Glutamatergic neuron (in vitro differentiated cells): ENCODE measurements at regions not wholly inside any gene's neighbourhood (a gene's known extent, or its start where the extent isn't known, plus 50 kb on each side); places are given as distances from the start of the nearest gene placed in this dataset.

Source experiments
- DNase-seq: peaks from one replicate; pipeline ENCODE4 v3.0.0; 2022
- H3K27ac Mint-ChIP-seq: one replicate; pipeline ENCODE4 v1.8.0; 2020; ENCODE audit warnings: mild to moderate bottlenecking, mixed read lengths, inconsistent platforms; ENCODE audit not compliant: unreplicated experiment
- H3K27me3 Mint-ChIP-seq: one replicate; pipeline ENCODE4 v1.8.0; 2020; ENCODE audit warnings: mild to moderate bottlenecking, moderate library complexity, mixed read lengths, inconsistent platforms; ENCODE audit not compliant: unreplicated experiment
- H3K36me3 Mint-ChIP-seq: one replicate; pipeline ENCODE4 v1.8.0; 2020; ENCODE audit warnings: mild to moderate bottlenecking, mixed read lengths, inconsistent platforms; ENCODE audit not compliant: unreplicated experiment
- H3K4me1 Mint-ChIP-seq: one replicate; pipeline ENCODE4 v1.8.0; 2020; ENCODE audit warnings: mild to moderate bottlenecking, low read depth, mixed read lengths, inconsistent platforms; ENCODE audit not compliant: unreplicated experiment
- H3K4me3 Mint-ChIP-seq: one replicate; pipeline ENCODE4 v1.8.0; 2020; ENCODE audit warnings: mild to moderate bottlenecking, mixed read lengths, inconsistent platforms; ENCODE audit not compliant: unreplicated experiment
- H3K9me3 Mint-ChIP-seq: one replicate; pipeline ENCODE4 v1.8.0; 2020; ENCODE audit warnings: mild to moderate bottlenecking, moderate library complexity, mixed read lengths, inconsistent platforms; ENCODE audit not compliant: unreplicated experiment
- TF ChIP-seq, protein P1 (sequence below): fragments of 200-600 bp; sonication (generic); IDR thresholded peaks from one replicate; pipeline ENCODE4 v1.5.0; 2021; ENCODE audit not compliant: partially characterized antibody, unreplicated experiment

DNA sequence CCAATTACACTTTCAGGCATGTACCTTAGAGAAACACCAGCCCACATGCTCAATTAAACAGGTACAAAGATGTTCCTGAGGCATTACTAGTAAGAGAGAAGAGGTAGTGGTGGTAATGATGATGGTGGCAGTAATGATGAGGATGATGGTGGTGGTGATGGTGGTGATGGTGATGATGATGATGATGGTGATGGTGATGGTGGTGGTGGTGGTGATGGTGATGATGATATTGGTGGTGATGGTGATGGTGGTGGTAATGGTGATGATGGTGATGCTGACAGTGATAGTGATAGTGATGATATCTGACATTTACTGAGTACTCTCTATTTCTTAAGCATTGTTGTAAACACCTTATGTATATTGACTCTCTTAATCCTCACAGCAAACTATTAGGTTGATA is 318.4 kb downstream of the NSG2 start:
- Mint-ChIP-seq H3K27ac (no peak overlapping the region), H3K4me1 (no peaks in the 10 kb centered on the region), H3K36me3 (peaks cover 10% of the 10 kb centered on the region), H3K27me3 (no peaks in the 10 kb centered on the region), H3K4me3 (no peak overlapping the region), H3K9me3 (peaks cover 5% of the 10 kb centered on the region)
- TF ChIP-seq, protein P1, sequence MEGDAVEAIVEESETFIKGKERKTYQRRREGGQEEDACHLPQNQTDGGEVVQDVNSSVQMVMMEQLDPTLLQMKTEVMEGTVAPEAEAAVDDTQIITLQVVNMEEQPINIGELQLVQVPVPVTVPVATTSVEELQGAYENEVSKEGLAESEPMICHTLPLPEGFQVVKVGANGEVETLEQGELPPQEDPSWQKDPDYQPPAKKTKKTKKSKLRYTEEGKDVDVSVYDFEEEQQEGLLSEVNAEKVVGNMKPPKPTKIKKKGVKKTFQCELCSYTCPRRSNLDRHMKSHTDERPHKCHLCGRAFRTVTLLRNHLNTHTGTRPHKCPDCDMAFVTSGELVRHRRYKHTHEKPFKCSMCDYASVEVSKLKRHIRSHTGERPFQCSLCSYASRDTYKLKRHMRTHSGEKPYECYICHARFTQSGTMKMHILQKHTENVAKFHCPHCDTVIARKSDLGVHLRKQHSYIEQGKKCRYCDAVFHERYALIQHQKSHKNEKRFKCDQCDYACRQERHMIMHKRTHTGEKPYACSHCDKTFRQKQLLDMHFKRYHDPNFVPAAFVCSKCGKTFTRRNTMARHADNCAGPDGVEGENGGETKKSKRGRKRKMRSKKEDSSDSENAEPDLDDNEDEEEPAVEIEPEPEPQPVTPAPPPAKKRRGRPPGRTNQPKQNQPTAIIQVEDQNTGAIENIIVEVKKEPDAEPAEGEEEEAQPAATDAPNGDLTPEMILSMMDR: no peak
- DNase-seq: no peak

DNA sequence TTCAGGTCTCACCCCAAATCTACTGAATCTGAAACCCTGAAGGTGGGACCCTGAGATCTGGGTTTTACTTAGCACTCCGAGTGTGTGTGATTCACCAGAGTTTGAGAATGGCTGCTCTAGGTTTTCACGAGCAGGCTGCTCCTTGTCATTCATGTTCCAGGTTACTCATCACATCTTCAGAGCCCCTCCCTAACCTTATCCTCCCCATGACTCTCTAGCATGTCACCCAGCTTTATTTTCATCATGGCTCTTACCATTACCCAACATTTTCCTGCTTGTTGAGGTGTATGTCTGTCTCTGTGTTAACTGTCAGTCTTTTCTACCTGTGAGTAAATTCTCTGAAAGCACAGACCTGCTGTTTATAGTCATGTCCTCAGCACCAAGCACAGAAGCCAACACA is 319.2 kb downstream of the NSG2 start:
- no peak for DNase-seq
- Mint-ChIP-seq H3K27me3 (no peaks in the 10 kb centered on the region), H3K36me3 (peaks cover 10% of the 10 kb centered on the region), H3K4me3 (no peak overlapping the region), H3K9me3 (peaks cover 5% of the 10 kb centered on the region), H3K27ac (no peak overlapping the region), H3K4me1 (no peaks in the 10 kb centered on the region)
- TF ChIP-seq, protein P1: no peak

DNA sequence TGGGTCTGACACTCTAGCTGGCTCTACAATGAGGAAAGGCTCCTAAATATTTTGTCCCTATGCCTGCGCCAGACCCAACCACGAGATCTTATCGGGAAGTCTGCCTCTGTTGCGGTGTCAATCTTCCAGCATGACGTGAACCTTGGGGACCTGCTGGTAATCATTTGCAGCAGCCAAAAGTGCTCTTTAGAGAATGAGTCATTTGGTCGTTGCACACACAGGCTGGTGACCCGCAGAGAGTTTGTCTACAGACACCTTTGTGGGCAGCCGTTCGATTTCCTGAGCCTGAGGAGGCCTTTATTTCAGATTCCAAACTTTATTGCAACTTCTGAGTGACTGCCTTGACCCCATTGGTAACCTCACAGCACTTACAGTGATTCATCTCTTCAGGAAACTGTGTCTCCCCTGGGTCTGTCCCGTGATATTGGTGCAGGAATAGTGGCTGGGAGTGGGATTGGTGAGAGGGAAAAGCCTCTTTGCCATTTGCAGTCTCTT is 326.1 kb downstream of the NSG2 start:
- Mint-ChIP-seq H3K27me3 (no peaks in the 10 kb centered on the region), H3K36me3 (no peaks in the 10 kb centered on the region), H3K27ac (no peak overlapping the region), H3K4me1 (no peaks in the 10 kb centered on the region), H3K9me3 (no peaks in the 10 kb centered on the region), H3K4me3 (no peak overlapping the region)
- TF ChIP-seq, protein P1: no peak
- no peak for DNase-seq

DNA sequence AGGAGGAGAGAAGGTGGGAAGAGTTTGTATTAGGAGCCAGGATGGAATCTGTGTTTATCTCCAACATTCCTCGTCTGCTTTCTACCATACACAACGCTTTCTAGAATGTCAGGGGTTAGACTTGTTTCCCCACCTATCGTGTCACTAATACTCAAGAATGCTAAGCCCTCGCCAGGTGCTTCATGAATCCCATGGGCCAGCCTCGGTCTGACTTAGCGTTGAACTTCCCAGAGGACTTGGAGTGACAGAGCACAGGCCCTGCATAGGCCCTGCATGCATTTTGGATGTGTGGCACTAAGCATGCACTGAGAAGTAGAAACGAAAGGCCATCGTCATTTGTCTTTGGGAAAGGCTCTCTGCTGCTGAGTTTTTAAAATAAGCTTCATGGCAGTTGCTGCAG is 328.7 kb downstream of the NSG2 start:
- Mint-ChIP-seq H3K4me1 (no peaks in the 10 kb centered on the region), H3K36me3 (no peaks in the 10 kb centered on the region), H3K27me3 (no peaks in the 10 kb centered on the region), H3K9me3 (no peaks in the 10 kb centered on the region), H3K27ac (no peak overlapping the region), H3K4me3 (no peak overlapping the region)
- DNase-seq: no peak
- TF ChIP-seq, protein P1: no peak

DNA sequence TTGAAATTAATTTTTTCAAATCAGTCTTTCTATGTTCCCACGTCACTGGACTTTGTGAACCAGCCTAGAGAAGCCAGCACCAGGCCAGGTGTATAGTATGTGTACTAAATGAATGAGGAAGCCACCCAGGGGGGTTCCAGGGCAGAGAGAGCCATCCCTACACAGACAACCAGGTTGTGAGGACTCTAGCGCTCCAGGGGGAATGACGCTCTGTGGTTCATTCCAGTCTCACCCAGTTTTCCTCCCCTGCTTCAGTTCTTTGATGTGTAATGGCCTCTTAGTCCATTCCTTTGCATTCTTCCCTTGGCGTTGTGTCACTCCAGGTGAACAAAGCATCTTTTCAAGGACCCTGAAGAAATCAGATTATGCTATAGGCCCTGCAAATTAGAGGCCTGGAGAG is 330.6 kb downstream of the NSG2 start:
- Mint-ChIP-seq H3K4me1 (no peaks in the 10 kb centered on the region), H3K4me3 (no peak overlapping the region), H3K9me3 (peaks cover 2% of the 10 kb centered on the region), H3K27me3 (no peaks in the 10 kb centered on the region), H3K36me3 (no peaks in the 10 kb centered on the region), H3K27ac (no peak overlapping the region)
- TF ChIP-seq, protein P1: no peak
- no peak for DNase-seq
